NB4 (cell line): ENCODE measurements at regions not wholly inside any gene's neighbourhood (a gene's known extent, or its start where the extent isn't known, plus 50 kb on each side); places are given as distances from the start of the nearest gene placed in this dataset.

Source experiments
- MYC ChIP-seq: IDR thresholded peaks from 2 replicates; pipeline ENCODE4 v1.6.1; 2011; ENCODE audit warnings: low read depth, low read length
- POLR2A ChIP-seq: IDR thresholded peaks from 2 replicates; pipeline ENCODE4 v1.6.1; 2011; ENCODE audit warnings: mild to moderate bottlenecking; ENCODE audit not compliant: insufficient read length; ENCODE audit errors: extremely low read depth
- TF ChIP-seq, protein P1 (sequence below): IDR thresholded peaks from one replicate; pipeline ENCODE4 v1.5.1; 2012; ENCODE audit warnings: low read depth, low read length

DNA sequence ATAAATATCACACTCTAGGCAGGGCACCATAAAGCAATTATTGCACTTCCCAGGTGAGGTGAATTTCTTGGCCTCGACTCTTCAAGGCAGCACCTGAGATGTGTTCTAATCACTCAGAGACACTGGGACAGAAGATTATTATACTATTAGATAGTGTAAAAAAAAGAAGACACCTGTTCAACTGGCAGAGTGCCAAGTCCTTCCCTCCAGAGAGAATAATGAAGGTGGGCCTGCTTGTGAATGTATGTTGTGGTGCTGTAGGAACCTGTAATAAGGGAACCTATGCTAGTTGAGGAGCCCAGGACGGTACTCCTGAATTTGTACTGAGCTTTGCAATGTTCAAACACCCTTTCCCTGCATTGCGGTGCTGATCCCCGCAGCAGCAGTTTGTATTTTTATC lies 107.5 kb downstream of the NXPE2 start:
- TF ChIP-seq, protein P1, sequence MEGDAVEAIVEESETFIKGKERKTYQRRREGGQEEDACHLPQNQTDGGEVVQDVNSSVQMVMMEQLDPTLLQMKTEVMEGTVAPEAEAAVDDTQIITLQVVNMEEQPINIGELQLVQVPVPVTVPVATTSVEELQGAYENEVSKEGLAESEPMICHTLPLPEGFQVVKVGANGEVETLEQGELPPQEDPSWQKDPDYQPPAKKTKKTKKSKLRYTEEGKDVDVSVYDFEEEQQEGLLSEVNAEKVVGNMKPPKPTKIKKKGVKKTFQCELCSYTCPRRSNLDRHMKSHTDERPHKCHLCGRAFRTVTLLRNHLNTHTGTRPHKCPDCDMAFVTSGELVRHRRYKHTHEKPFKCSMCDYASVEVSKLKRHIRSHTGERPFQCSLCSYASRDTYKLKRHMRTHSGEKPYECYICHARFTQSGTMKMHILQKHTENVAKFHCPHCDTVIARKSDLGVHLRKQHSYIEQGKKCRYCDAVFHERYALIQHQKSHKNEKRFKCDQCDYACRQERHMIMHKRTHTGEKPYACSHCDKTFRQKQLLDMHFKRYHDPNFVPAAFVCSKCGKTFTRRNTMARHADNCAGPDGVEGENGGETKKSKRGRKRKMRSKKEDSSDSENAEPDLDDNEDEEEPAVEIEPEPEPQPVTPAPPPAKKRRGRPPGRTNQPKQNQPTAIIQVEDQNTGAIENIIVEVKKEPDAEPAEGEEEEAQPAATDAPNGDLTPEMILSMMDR: no peak
- no peak for TF ChIP-seq POLR2A
- no peak for TF ChIP-seq MYC
